MCF 10A (cell line): ENCODE measurements at regions not wholly inside any gene's neighbourhood (a gene's known extent, or its start where the extent isn't known, plus 50 kb on each side); places are given as distances from the start of the nearest gene placed in this dataset.

ENCODE experiments used
- BruUV-seq: library from RNA; stranded (reverse); fragments of 400-500 nt; replicated peaks from 2 replicates; lab custom pipeline; 2021; lab: Mats Ljungman, UMichigan
- CTCF ChIA-PET: fragments of 300-600 bp; sonication (Branson Sonifier 250); formaldehyde crosslinking; extraction: SDS; loops from one replicate; lab custom pipeline; 2021; ENCODE audit warnings: antibody characterized with exemption, inconsistent platforms; lab: Yijun Ruan, JAX
- POLR2A ChIA-PET: fragments of 300-600, 350-650 bp; sonication (Branson Sonifier 250); formaldehyde crosslinking; extraction: SDS; loops from one replicate; lab custom pipeline; 2020; ENCODE audit warnings: antibody characterized with exemption, inconsistent platforms; lab: Yijun Ruan, JAX
- DNase-seq: peaks from one replicate; pipeline ENCODE4 v3.0.0-alpha.2; 2018; ENCODE audit not compliant: unreplicated experiment
- H3K27ac Mint-ChIP-seq: one replicate; pipeline ENCODE4 v1.8.0; 2022; ENCODE audit warnings: mild to moderate bottlenecking, low read depth, mixed read lengths; ENCODE audit not compliant: unreplicated experiment
- H3K27me3 Mint-ChIP-seq: one replicate; pipeline ENCODE4 v1.8.0; 2022; ENCODE audit warnings: mixed read lengths; ENCODE audit not compliant: insufficient read depth, unreplicated experiment
- H3K36me3 Mint-ChIP-seq: one replicate; pipeline ENCODE4 v1.8.0; 2022; ENCODE audit warnings: mild to moderate bottlenecking, moderate library complexity, mixed read lengths; ENCODE audit not compliant: insufficient read depth, unreplicated experiment
- H3K4me1 Mint-ChIP-seq: one replicate; pipeline ENCODE4 v1.8.0; 2022; ENCODE audit warnings: mixed read lengths; ENCODE audit not compliant: insufficient read depth, unreplicated experiment
- H3K4me3 Mint-ChIP-seq: one replicate; pipeline ENCODE4 v1.8.0; 2022; ENCODE audit warnings: mild to moderate bottlenecking, moderate library complexity, mixed read lengths; ENCODE audit not compliant: unreplicated experiment
- H3K9me3 Mint-ChIP-seq: one replicate; pipeline ENCODE4 v1.8.0; 2022; ENCODE audit warnings: mixed read lengths; ENCODE audit not compliant: unreplicated experiment
- CTCF ChIP-seq: fragments of 200-600 bp; IDR thresholded peaks from one replicate; pipeline ENCODE4 v1.8.0; 2022; ENCODE audit warnings: antibody characterized with exemption, mild to moderate bottlenecking; ENCODE audit not compliant: unreplicated experiment
- intact Hi-C: fragments of 100-400 bp; cut with micrococcal nuclease; formaldehyde crosslinking; loops from 2 replicates; pipeline ENCODE4 v1.14.1; 2022

DNA sequence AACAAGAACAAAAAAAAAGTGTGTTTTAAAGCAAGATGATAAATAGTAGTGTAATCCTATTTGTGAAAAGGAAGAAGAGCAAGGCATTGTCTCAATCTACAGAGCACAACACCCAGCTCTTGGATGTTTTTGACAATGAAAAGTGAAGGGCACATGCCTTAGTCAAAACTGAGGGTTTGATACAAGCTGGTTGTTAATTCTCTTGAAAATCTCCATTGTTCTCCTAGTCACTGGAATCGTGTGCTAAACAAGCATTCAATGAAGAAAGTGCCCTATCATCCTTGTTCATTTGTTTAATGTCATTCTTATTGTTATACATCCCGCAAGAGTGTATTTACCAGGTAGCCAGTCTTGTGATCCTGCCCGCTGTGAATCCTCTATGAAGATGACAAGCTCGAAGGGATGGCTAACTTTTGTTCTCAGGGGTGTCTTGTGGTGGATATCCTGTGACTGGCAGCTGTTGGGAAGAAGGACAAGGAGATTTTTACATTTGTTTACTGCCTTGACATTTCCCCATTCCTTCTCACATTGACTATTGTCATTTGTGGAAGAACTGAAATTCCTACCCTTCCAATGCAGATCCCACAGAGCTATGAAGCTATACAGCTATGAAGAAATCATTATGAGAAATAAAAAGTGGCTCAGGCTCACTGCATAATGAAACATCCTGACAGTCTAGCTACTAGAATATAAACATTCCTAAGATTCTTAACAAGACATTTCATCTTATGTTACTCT, 175.9 kb downstream of the VGLL3 start:
- ChIA-PET POLR2A (interaction anchor here (0.8 kb wide), 1 partner anchor 176 kb away, joined by 3 read pairs; the partner anchor contains the start of gene VGLL3), CTCF (no interaction called here)
- Mint-ChIP-seq H3K27me3 (no peaks in the 10 kb centered on the region), H3K9me3 (no peaks in the 10 kb centered on the region), H3K27ac (no peak overlapping the region), H3K36me3 (peaks cover 6% of the 10 kb centered on the region), H3K4me3 (no peak overlapping the region), H3K4me1 (peaks cover 12% of the 10 kb centered on the region)
- intact Hi-C loops = no loop called here
- no peak for DNase-seq
- no TSS peak for BruUV-seq
- TF ChIP-seq CTCF = no peak

DNA sequence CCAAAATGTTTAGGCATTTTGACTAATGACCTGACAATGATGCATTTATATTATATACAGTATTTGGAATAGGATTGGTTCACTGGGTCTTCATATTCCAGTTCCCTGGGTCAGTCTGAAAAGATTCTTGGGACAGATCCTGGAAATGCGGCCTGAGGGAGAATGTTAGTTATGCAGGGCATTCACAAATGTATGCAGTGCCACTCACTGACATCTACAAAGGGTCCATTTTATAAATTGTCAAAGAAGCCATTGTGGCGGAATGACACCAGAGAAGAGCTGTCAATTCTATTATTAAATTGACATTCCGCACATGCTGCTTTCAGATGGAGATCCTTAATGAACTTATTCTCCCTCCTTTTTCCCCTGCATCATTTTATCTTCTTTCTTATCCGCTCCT, 176.6 kb downstream of the VGLL3 start:
- no peaks in the 10 kb centered on the region for H3K9me3 Mint-ChIP-seq
- H3K4me3 Mint-ChIP-seq = no peak overlapping the region
- DNase-seq = no peak
- peaks cover 12% of the 10 kb centered on the region for H3K4me1 Mint-ChIP-seq
- peaks cover 6% of the 10 kb centered on the region for H3K36me3 Mint-ChIP-seq
- POLR2A ChIA-PET = no interaction called here
- no peaks in the 10 kb centered on the region for H3K27me3 Mint-ChIP-seq
- CTCF ChIA-PET = no interaction called here
- no peak for TF ChIP-seq CTCF
- no peak overlapping the region for H3K27ac Mint-ChIP-seq
- BruUV-seq = no TSS peak
- intact Hi-C loops = no loop called here

DNA sequence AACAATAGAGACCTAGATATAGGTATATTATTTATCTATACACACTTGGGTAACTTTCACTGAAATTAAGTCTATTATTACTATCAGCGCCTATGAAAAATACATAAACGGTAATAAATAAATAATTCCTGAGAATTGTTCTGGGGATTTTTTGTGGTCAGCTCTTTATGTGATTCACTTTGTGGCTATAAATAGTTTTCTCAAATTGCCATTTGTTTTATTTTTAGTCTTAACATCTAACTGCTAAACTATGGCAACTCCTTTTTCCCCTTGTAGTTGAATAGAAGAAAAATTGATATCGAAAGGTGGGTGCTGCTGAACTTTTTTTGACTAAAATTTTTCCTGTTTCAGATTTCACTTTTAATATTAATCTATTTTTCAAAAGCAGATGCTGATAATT, 189.0 kb downstream of the VGLL3 start:
- H3K4me1 Mint-ChIP-seq = peaks cover 5% of the 10 kb centered on the region
- H3K36me3 Mint-ChIP-seq = no peaks in the 10 kb centered on the region
- no peak for TF ChIP-seq CTCF
- H3K9me3 Mint-ChIP-seq = peaks cover 9% of the 10 kb centered on the region
- no TSS peak for BruUV-seq
- no peak overlapping the region for H3K27ac Mint-ChIP-seq
- CTCF ChIA-PET = no interaction called here
- H3K27me3 Mint-ChIP-seq = no peaks in the 10 kb centered on the region
- POLR2A ChIA-PET = interaction anchor here (1.0 kb wide), 1 partner anchor 84 kb away, joined by 3 read pairs; no protein-coding TSS in a partner anchor
- no peak overlapping the region for H3K4me3 Mint-ChIP-seq
- DNase-seq = no peak
- intact Hi-C loops = no loop called here

DNA sequence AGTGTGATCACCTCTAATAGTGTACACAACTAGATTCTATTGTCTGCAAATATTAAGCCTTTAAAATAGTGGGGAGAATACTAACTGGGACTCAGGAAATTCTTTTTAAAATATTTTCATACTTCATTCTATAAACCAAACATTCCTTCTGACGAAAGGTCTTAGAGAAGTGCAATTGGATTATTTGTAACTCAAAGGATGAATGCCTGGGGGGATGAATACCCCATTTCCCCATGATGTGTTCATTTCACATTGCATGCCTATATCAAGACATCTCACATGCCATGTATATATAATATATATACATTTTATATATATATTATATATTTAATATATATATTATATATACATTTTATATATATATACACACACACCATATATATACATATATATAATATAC, 189.9 kb downstream of the VGLL3 start:
- ChIA-PET CTCF (no interaction called here), POLR2A (no interaction called here)
- Mint-ChIP-seq H3K4me3 (no peak overlapping the region), H3K9me3 (peaks cover under 1% of the 10 kb centered on the region), H3K27ac (no peak overlapping the region), H3K4me1 (peaks cover 5% of the 10 kb centered on the region), H3K27me3 (no peaks in the 10 kb centered on the region), H3K36me3 (no peaks in the 10 kb centered on the region)
- BruUV-seq = no TSS peak
- intact Hi-C loops = no loop called here
- no peak for DNase-seq
- TF ChIP-seq CTCF = no peak
